HL-60 (cell line): ENCODE measurements at regions not wholly inside any gene's neighbourhood (a gene's known extent, or its start where the extent isn't known, plus 50 kb on each side); places are given as distances from the start of the nearest gene placed in this dataset.

Experiments used
- GABPA ChIP-seq: IDR thresholded peaks from 2 replicates; pipeline ENCODE4 v1.6.1; 2012; ENCODE audit warnings: low read depth
- TF ChIP-seq, protein P1 (sequence below): IDR thresholded peaks from one replicate; pipeline ENCODE4 v1.5.1; 2011; ENCODE audit warnings: low read length, control low read depth, inconsistent platforms; ENCODE audit not compliant: insufficient read depth
- TF ChIP-seq, protein P2 (sequence below): IDR thresholded peaks from 2 replicates; pipeline ENCODE4 v1.6.1; 2012; ENCODE audit warnings: low read depth; ENCODE audit not compliant: insufficient replicate concordance

DNA sequence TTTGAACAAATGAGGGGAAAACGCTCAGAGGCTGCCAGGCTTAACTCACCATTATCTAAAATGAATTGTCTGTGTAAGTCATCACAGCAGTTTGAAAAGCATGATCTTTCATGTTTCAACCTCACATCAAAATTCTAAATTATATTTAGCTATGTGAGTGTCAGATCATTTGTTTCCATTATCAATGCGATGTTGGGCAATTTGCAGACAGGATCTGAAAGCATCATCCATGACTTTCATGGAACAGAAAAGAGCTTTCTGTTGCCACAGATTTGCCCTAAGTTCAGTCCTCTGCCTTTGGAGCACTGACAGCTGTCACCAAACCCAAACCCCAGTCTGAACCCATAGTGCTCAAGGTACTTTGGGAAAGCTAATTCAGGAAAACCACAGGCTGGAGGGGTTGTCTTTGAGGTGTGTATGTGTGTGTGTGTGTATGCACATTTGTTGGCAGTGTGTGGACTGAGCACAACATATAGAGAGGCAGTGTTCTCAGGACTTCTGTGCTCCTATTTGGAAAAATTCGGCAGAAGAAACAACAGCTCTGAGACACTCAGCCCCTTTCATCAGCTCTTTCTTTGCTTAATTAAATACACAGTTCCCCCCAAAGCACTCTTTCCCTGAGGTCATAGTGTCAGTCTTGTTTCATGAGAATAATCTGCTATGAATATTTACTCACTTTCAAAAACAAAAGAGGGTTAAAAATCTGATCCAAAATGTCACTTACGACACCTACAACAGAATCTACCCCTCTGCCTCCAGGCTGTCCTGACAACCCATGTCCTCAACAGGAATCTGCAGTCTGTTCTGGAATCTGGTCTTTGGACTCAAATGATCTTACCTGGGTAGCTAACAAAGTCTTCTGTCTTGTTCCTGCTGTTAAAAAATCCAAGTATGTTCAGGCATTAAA is 188.5 kb upstream of the KLF14 start:
- TF ChIP-seq, protein P1, sequence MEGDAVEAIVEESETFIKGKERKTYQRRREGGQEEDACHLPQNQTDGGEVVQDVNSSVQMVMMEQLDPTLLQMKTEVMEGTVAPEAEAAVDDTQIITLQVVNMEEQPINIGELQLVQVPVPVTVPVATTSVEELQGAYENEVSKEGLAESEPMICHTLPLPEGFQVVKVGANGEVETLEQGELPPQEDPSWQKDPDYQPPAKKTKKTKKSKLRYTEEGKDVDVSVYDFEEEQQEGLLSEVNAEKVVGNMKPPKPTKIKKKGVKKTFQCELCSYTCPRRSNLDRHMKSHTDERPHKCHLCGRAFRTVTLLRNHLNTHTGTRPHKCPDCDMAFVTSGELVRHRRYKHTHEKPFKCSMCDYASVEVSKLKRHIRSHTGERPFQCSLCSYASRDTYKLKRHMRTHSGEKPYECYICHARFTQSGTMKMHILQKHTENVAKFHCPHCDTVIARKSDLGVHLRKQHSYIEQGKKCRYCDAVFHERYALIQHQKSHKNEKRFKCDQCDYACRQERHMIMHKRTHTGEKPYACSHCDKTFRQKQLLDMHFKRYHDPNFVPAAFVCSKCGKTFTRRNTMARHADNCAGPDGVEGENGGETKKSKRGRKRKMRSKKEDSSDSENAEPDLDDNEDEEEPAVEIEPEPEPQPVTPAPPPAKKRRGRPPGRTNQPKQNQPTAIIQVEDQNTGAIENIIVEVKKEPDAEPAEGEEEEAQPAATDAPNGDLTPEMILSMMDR, result no peak
- TF ChIP-seq, protein P2, sequence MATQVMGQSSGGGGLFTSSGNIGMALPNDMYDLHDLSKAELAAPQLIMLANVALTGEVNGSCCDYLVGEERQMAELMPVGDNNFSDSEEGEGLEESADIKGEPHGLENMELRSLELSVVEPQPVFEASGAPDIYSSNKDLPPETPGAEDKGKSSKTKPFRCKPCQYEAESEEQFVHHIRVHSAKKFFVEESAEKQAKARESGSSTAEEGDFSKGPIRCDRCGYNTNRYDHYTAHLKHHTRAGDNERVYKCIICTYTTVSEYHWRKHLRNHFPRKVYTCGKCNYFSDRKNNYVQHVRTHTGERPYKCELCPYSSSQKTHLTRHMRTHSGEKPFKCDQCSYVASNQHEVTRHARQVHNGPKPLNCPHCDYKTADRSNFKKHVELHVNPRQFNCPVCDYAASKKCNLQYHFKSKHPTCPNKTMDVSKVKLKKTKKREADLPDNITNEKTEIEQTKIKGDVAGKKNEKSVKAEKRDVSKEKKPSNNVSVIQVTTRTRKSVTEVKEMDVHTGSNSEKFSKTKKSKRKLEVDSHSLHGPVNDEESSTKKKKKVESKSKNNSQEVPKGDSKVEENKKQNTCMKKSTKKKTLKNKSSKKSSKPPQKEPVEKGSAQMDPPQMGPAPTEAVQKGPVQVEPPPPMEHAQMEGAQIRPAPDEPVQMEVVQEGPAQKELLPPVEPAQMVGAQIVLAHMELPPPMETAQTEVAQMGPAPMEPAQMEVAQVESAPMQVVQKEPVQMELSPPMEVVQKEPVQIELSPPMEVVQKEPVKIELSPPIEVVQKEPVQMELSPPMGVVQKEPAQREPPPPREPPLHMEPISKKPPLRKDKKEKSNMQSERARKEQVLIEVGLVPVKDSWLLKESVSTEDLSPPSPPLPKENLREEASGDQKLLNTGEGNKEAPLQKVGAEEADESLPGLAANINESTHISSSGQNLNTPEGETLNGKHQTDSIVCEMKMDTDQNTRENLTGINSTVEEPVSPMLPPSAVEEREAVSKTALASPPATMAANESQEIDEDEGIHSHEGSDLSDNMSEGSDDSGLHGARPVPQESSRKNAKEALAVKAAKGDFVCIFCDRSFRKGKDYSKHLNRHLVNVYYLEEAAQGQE, result no peak
- TF ChIP-seq GABPA, result no peak
